Ishikawa (cell line): ENCODE measurements at regions not wholly inside any gene's neighbourhood (a gene's known extent, or its start where the extent isn't known, plus 50 kb on each side); places are given as distances from the start of the nearest gene placed in this dataset.

Source experiments
- CEBPB ChIP-seq: IDR thresholded peaks from 2 replicates; pipeline ENCODE4 v1.6.1; 2012
- CREB1 ChIP-seq: IDR thresholded peaks from 2 replicates; pipeline ENCODE4 v1.6.1; 2012; ENCODE audit warnings: low read depth
- EGR1 ChIP-seq: IDR thresholded peaks from 2 replicates; pipeline ENCODE4 v1.6.1; 2012
- EP300 ChIP-seq: IDR thresholded peaks from 2 replicates; pipeline ENCODE4 v1.6.1; 2012; ENCODE audit warnings: borderline replicate concordance
- FOXM1 ChIP-seq: IDR thresholded peaks from 2 replicates; pipeline ENCODE4 v1.6.1; 2012; ENCODE audit warnings: low read depth, borderline replicate concordance
- NFIC ChIP-seq: IDR thresholded peaks from 2 replicates; pipeline ENCODE4 v1.6.1; 2012
- RAD21 ChIP-seq: IDR thresholded peaks from 2 replicates; pipeline ENCODE4 v1.6.1; 2012; ENCODE audit warnings: low read depth
- TAF1 ChIP-seq: IDR thresholded peaks from 2 replicates; pipeline ENCODE4 v1.6.1; 2012; ENCODE audit warnings: low read depth, mild to moderate bottlenecking
- TCF12 ChIP-seq: IDR thresholded peaks from 2 replicates; pipeline ENCODE4 v1.6.1; 2012; ENCODE audit warnings: low read depth
- TEAD4 ChIP-seq: IDR thresholded peaks from 2 replicates; pipeline ENCODE4 v1.6.1; 2012
- YY1 ChIP-seq: IDR thresholded peaks from 2 replicates; pipeline ENCODE4 v1.6.1; 2012; ENCODE audit warnings: low read depth
- ZBTB7A ChIP-seq: IDR thresholded peaks from 2 replicates; pipeline ENCODE4 v1.6.1; 2012; ENCODE audit warnings: low read depth
- TF ChIP-seq, protein P1 (sequence below): IDR thresholded peaks from 2 replicates; pipeline ENCODE4 v1.6.1; 2012
- TF ChIP-seq, protein P2 (sequence below): IDR thresholded peaks from 2 replicates; pipeline ENCODE4 v1.6.1; 2012; ENCODE audit warnings: low read depth, mild to moderate bottlenecking
- TF ChIP-seq, protein P3 (sequence below): IDR thresholded peaks from 2 replicates; pipeline ENCODE4 v1.6.1; 2012

DNA sequence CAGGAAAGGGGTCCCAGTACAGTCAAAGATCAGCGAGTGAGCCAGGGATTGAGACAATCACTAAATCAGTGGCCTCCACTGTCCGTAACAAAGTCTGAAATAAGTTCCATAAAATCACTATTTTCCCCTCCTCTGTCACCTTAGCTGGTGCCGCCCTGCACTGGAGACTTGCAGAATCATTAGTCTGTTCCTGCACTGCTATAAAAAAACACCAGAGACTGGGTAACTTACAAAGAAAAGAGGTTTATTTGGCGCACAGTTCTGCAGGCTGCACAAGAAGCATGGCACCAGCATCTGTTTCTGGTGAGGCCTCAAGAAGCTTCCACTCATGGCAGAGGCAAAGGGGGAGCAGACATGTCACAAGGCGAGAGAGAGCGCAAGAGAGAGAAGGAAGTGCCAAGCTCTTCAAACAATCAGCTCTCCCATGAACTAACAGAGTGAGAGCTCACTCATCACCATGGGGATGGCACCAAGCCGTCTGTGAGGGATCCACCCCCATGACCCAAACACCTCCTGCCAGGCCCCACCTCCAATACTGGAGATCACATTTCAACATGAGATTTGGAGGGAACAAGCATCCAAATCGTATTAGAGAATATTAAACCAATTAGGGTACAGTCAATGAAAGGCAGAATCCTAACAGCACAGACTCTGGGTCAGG lies 129.8 kb upstream of the TIAM1 start:
- TF ChIP-seq TAF1 (no peak), CREB1 (no peak), RAD21 (no peak), TEAD4 (no peak), ZBTB7A (no peak), EGR1 (no peak), TCF12 (no peak), FOXM1 (no peak), YY1 (no peak), CEBPB (no peak), EP300 (no peak), NFIC (no peak)
- TF ChIP-seq, protein P1, sequence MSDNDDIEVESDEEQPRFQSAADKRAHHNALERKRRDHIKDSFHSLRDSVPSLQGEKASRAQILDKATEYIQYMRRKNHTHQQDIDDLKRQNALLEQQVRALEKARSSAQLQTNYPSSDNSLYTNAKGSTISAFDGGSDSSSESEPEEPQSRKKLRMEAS, result no peak
- TF ChIP-seq, protein P2, sequence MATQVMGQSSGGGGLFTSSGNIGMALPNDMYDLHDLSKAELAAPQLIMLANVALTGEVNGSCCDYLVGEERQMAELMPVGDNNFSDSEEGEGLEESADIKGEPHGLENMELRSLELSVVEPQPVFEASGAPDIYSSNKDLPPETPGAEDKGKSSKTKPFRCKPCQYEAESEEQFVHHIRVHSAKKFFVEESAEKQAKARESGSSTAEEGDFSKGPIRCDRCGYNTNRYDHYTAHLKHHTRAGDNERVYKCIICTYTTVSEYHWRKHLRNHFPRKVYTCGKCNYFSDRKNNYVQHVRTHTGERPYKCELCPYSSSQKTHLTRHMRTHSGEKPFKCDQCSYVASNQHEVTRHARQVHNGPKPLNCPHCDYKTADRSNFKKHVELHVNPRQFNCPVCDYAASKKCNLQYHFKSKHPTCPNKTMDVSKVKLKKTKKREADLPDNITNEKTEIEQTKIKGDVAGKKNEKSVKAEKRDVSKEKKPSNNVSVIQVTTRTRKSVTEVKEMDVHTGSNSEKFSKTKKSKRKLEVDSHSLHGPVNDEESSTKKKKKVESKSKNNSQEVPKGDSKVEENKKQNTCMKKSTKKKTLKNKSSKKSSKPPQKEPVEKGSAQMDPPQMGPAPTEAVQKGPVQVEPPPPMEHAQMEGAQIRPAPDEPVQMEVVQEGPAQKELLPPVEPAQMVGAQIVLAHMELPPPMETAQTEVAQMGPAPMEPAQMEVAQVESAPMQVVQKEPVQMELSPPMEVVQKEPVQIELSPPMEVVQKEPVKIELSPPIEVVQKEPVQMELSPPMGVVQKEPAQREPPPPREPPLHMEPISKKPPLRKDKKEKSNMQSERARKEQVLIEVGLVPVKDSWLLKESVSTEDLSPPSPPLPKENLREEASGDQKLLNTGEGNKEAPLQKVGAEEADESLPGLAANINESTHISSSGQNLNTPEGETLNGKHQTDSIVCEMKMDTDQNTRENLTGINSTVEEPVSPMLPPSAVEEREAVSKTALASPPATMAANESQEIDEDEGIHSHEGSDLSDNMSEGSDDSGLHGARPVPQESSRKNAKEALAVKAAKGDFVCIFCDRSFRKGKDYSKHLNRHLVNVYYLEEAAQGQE, result no peak
- TF ChIP-seq, protein P3, sequence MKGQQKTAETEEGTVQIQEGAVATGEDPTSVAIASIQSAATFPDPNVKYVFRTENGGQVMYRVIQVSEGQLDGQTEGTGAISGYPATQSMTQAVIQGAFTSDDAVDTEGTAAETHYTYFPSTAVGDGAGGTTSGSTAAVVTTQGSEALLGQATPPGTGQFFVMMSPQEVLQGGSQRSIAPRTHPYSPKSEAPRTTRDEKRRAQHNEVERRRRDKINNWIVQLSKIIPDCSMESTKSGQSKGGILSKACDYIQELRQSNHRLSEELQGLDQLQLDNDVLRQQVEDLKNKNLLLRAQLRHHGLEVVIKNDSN, result no peak

DNA sequence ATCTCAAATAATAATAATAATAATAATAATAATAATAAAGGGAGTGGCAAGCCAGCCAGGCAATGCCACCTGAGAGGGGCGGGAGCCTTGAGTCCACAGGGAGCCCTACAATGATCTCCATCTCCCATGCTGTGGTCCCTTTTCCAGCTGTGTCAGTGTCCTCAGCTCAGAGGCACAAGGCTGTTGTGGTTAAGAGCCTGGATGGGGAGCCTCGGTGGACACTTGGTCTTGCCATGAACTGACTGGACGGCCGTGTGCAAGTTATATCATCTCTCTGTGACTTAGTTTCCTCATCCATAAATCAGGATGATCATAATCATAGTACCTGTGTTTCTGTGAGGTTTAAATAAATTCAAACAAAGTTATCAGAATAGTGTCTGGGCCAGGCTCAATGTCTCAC lies 127.8 kb upstream of the TIAM1 start:
- TF ChIP-seq, protein P2, result no peak
- TF ChIP-seq, protein P3, result no peak
- TF ChIP-seq CEBPB (no peak), CREB1 (no peak), TEAD4 (no peak), FOXM1 (no peak), EP300 (no peak)

DNA sequence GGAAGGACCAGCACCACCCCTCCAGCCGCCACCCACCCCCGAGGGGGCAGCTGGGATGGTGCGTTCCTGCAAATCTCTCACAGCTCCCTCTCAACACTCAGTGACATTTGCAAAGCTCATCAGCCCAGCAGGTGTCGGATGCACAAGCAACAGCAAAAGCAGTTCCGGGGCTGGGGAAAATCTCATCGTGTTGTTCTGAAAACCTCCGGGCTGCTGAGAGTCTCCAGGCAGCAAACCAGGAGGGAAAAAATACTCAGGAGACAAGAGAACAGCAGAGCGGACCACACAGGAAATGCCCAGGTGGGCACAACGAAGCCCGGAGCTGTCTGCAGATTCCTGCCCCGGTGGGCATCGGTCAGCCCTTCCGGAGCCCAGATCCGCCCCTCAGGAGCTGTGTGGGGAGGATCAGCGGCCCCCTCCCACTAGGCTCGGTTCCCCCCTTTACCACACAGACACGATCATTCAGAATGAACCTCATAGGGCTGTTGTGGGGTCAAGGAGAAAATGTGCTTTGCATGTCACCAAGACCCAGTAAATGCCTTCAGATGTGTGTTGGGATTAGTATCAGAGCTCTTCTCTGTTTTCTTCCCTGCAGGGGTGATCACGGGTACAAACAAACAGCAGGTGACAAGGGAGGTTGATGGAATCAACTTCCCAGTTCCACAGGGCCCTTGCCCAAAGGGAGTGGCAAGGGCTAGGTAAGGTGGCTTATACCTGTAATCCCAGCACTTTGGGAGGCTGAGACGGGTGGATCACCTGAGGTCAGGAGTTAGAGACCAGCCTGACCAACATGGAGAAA lies 127.0 kb upstream of the TIAM1 start:
- TF ChIP-seq, protein P2, result no peak
- TF ChIP-seq TCF12 (no peak), RAD21 (no peak), CREB1 (no peak), TEAD4 (no peak), YY1 (no peak), FOXM1 (no peak), EP300 (no peak), EGR1 (no peak), ZBTB7A (no peak), TAF1 (no peak)
- TF ChIP-seq, protein P3, result no peak
- TF ChIP-seq, protein P1, result no peak
